GM06990 (cell line): ENCODE measurements at regions not wholly inside any gene's neighbourhood (a gene's known extent, or its start where the extent isn't known, plus 50 kb on each side); places are given as distances from the start of the nearest gene placed in this dataset.
"Not testable (repeated sequence)": the region's sequence is repeated elsewhere in the genome, so short reads cannot be mapped to it uniquely, and the experiment has no call there.

Experiments used
- DNase-seq: peaks from one replicate; pipeline ENCODE4 v3.0.0-alpha.2; 2011; ENCODE audit not compliant: insufficient read length; ENCODE audit errors: extremely low read depth
- H3K27me3 ChIP-seq: replicated peaks from 2 replicates; pipeline ENCODE4 v1.6.0; 2011; ENCODE audit warnings: low read length; ENCODE audit not compliant: control insufficient read depth, insufficient read depth
- H3K36me3 ChIP-seq: 2 replicates; pipeline ENCODE4 v1.5.1; 2011; ENCODE audit warnings: low read length; ENCODE audit not compliant: control insufficient read depth, insufficient read depth
- H3K4me3 ChIP-seq: replicated peaks from 2 replicates; pipeline ENCODE4 v1.5.1; 2011; ENCODE audit warnings: low read depth, mild to moderate bottlenecking, control low read depth, low read length
- CTCF ChIP-seq: IDR thresholded peaks from 2 replicates; pipeline ENCODE4 v1.5.1; 2011; ENCODE audit warnings: low read length, control low read depth, mild to moderate bottlenecking, inconsistent platforms; ENCODE audit not compliant: insufficient read depth, poor library complexity, severe bottlenecking

- H3K27me3 ChIP-seq: no peaks in the 10 kb centered on the region; the same call in 1 of the 2 replicates
- no peak for DNase-seq
- no peak overlapping the region for H3K4me3 ChIP-seq
- TF ChIP-seq CTCF: no peak
- no peaks in the 10 kb centered on the region for H3K36me3 ChIP-seq
These were observed 76.7 kb upstream of the CARMIL1 start for GRCh38 chr6:25202504-25202903.

- H3K27me3 ChIP-seq: no peaks in the 10 kb centered on the region; the same call in 1 of the 2 replicates
- no peaks in the 10 kb centered on the region for H3K36me3 ChIP-seq
- no peak for DNase-seq
- no peak overlapping the region for H3K4me3 ChIP-seq
- TF ChIP-seq CTCF: no peak
These were observed 73.5 kb upstream of the CARMIL1 start for GRCh38 chr6:25205629-25206028.

GRCh38 chr6:25207453-25208155 lies 71.6 kb upstream of the CARMIL1 start:
- H3K4me3 ChIP-seq, DNase-seq, H3K36me3 ChIP-seq, H3K27me3 ChIP-seq: not testable (repeated sequence)

GRCh38 chr6:25215881-25216280 lies 63.3 kb upstream of the CARMIL1 start:
- DNase-seq: no peak
- H3K27me3 ChIP-seq: no peaks in the 10 kb centered on the region
- no peak overlapping the region for H3K4me3 ChIP-seq

GRCh38 chr6:25217302-25217701 lies 61.9 kb upstream of the CARMIL1 start:
- no peak for DNase-seq
- Histone ChIP-seq H3K36me3 (no peaks in the 10 kb centered on the region), H3K4me3 (no peak overlapping the region), H3K27me3 (no peaks in the 10 kb centered on the region)
- TF ChIP-seq CTCF: no peak

More at GRCh38 chr6:25215881-25216280, 63.3 kb upstream of the CARMIL1 start:
- TF ChIP-seq CTCF: no peak
- H3K36me3 ChIP-seq: no peaks in the 10 kb centered on the region

GRCh38 chr6:25217829-25218228 lies 61.3 kb upstream of the CARMIL1 start:
- no peak for DNase-seq
- TF ChIP-seq CTCF: no peak
- H3K36me3 ChIP-seq: no peaks in the 10 kb centered on the region
- no peak overlapping the region for H3K4me3 ChIP-seq
- no peaks in the 10 kb centered on the region for H3K27me3 ChIP-seq
